GM12891 (cell line): ENCODE measurements at regions not wholly inside any gene's neighbourhood (a gene's known extent, or its start where the extent isn't known, plus 50 kb on each side); places are given as distances from the start of the nearest gene placed in this dataset.

Source experiments
- POLR2A ChIP-seq: IDR thresholded peaks from 2 replicates; pipeline ENCODE4 v1.6.1; 2011; ENCODE audit warnings: low read depth, low read length, control low read depth
- POLR2AphosphoS5 ChIP-seq: IDR thresholded peaks from 2 replicates; pipeline ENCODE4 v1.6.1; 2011; ENCODE audit warnings: low read depth, low read length, control low read depth
- TAF1 ChIP-seq: IDR thresholded peaks from 2 replicates; pipeline ENCODE4 v1.6.1; 2011; ENCODE audit warnings: low read depth, low read length, control low read depth

- TF ChIP-seq POLR2A (no peak), POLR2AphosphoS5 (no peak), TAF1 (no peak)
Measured at GRCh38 chr6:94893327-94893726, 684.0 kb upstream of the MANEA start.
